ENCODE measurements at regions not wholly inside any gene's neighbourhood (a gene's known extent, or its start where the extent isn't known, plus 50 kb on each side); places are given as distances from the start of the nearest gene placed in this dataset.

DNA sequence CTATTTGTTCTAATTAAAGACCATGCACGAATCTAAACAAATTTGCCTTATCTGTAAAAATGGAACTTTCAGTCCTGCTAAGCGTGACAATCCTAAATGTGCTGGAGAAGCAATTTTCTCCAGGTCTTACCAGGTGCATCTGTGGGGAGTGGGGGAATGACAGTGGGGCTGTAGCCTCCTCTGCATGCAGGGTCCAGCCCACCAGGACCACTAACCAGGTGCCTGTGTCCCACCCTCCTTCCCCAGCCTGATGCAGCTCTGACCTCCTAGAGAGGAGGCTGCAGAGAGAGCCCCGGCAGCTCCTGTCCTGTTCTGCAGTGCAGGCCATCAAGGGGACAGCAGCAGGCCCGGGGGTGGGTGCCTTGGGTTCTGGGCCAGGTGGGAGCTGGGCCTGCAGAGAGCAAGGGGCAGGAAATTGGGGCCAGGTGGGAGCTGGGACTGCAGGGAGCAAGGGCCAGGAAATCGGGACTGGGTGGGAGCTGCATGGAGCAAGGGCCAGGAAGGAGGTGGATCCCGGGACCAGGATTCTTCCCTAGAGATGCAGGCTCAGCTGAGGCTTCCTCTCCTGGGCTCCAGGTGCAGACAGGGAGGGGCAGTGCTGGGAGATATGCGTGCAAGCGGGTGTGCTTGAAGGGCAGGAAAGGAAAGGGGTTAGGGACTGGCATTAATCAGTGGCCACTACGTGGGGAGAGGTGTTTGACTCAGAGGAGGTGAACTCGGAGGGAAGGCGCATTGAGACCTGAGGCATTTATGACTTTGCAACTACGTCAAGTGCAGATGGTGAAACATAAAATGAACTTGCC is 185.3 kb downstream of the ANKRD30B start:
- Histone ChIP-seq H3K9me2 (ENCODE audit: insufficient read depth, low read length) (no peaks in the 10 kb centered on the region), H2AFZ (ENCODE audit: low read length) (no peak overlapping the region), H3K36me3 (ENCODE audit: insufficient read depth, low read length) (no peaks in the 10 kb centered on the region), H3K9me3 (ENCODE audit: low read length) (no peaks in the 10 kb centered on the region), H4K20me1 (ENCODE audit: insufficient read depth, low read length) (no peaks in the 10 kb centered on the region), H3K4me1 (ENCODE audit: insufficient read depth, low read length, poor library complexity, severe bottlenecking) (no peaks in the 10 kb centered on the region), H3K27ac (ENCODE audit: low read depth, low read length, poor library complexity, severe bottlenecking) (no peak overlapping the region), H3K4me2 (ENCODE audit: low read length) (no peak overlapping the region), H3K4me3 (ENCODE audit: low read depth, low read length, poor library complexity, severe bottlenecking) (no peak overlapping the region), H3K79me2 (ENCODE audit: insufficient read depth, low read depth, low read length) (no peaks in the 10 kb centered on the region)
- ChIA-PET CTCF (ENCODE audit: unreplicated experiment) (no interaction called here), POLR2A (no interaction called here)
- TF ChIP-seq, protein P1, sequence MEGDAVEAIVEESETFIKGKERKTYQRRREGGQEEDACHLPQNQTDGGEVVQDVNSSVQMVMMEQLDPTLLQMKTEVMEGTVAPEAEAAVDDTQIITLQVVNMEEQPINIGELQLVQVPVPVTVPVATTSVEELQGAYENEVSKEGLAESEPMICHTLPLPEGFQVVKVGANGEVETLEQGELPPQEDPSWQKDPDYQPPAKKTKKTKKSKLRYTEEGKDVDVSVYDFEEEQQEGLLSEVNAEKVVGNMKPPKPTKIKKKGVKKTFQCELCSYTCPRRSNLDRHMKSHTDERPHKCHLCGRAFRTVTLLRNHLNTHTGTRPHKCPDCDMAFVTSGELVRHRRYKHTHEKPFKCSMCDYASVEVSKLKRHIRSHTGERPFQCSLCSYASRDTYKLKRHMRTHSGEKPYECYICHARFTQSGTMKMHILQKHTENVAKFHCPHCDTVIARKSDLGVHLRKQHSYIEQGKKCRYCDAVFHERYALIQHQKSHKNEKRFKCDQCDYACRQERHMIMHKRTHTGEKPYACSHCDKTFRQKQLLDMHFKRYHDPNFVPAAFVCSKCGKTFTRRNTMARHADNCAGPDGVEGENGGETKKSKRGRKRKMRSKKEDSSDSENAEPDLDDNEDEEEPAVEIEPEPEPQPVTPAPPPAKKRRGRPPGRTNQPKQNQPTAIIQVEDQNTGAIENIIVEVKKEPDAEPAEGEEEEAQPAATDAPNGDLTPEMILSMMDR (conservative IDR thresholded peaks at IDR 0.05; ENCODE audit: low read length) = no peak
- no peak for TF ChIP-seq EZH2phosphoT487 (IDR thresholded peaks at IDR 0.05; ENCODE audit: borderline replicate concordance, low read depth, low read length)
- intact Hi-C loops (cut with micrococcal nuclease; ENCODE audit: unreplicated experiment) = no loop called here
- no peak for DNase-seq (ENCODE audit: low spot score)
- BruUV-seq (replicated peaks) = no TSS peak

DNA sequence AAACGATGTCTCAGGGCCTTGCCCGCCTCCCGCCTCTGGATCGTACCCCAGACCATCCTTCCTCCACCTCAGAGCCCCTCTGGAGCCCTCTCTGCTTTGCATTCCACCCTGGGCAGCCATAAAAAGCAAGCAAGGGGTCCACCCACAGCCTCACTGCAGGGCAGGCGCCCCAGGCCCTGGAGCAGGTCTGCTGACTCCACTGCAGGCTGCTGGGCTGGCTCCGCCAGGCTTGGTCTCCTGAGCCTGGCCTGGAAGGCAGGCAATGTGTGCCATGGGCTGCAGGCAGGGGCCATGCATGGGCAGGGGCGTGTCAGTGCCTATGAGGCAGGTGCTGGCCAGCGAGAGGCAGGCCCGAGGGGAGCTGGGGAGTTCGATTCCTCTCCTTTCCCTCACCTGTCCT is 186.0 kb downstream of the ANKRD30B start:
- no TSS peak for BruUV-seq (replicated peaks)
- ChIA-PET POLR2A (no interaction called here), CTCF (ENCODE audit: unreplicated experiment) (no interaction called here)
- Histone ChIP-seq H3K79me2 (ENCODE audit: insufficient read depth, low read depth, low read length) (no peaks in the 10 kb centered on the region), H3K27ac (ENCODE audit: low read depth, low read length, poor library complexity, severe bottlenecking) (no peak overlapping the region), H3K4me2 (ENCODE audit: low read length) (no peak overlapping the region), H3K9me2 (ENCODE audit: insufficient read depth, low read length) (no peaks in the 10 kb centered on the region), H3K9me3 (ENCODE audit: low read length) (no peaks in the 10 kb centered on the region), H3K4me3 (ENCODE audit: low read depth, low read length, poor library complexity, severe bottlenecking) (no peak overlapping the region), H4K20me1 (ENCODE audit: insufficient read depth, low read length) (no peaks in the 10 kb centered on the region), H3K36me3 (ENCODE audit: insufficient read depth, low read length) (no peaks in the 10 kb centered on the region), H2AFZ (ENCODE audit: low read length) (no peak overlapping the region), H3K4me1 (ENCODE audit: insufficient read depth, low read length, poor library complexity, severe bottlenecking) (no peaks in the 10 kb centered on the region)
- DNase-seq (ENCODE audit: low spot score) = no peak
- TF ChIP-seq, protein P1 (conservative IDR thresholded peaks at IDR 0.05; ENCODE audit: low read length) = no peak
- TF ChIP-seq EZH2phosphoT487 (IDR thresholded peaks at IDR 0.05; ENCODE audit: borderline replicate concordance, low read depth, low read length) = no peak
- intact Hi-C loops (cut with micrococcal nuclease; ENCODE audit: unreplicated experiment) = no loop called here

DNA sequence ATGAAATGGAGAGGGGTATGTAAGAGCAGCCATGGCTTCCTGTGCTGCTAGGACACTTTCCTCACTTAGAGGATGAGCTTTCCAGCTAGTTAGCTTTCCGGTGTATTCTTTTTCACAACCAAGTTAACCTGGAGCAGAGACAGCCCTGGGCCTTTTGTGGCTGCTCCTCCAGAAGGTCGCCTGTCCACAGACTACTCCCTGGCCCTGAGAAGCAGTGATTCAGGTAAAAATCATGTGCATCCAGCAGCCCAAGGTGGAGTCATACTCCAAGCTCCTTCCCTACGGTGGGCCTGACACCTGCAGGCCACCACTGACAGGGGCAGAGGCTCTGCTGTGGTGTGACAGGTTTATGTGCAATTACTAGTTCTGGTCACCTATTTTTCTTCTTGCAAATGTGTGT is 187.2 kb downstream of the ANKRD30B start:
- TF ChIP-seq, protein P1 (conservative IDR thresholded peaks at IDR 0.05; ENCODE audit: low read length) = no peak
- TF ChIP-seq EZH2phosphoT487 (IDR thresholded peaks at IDR 0.05; ENCODE audit: borderline replicate concordance, low read depth, low read length) = no peak
- no TSS peak for BruUV-seq (replicated peaks)
- no peak overlapping the region for H3K27ac ChIP-seq (ENCODE audit: low read depth, low read length, poor library complexity, severe bottlenecking)
- intact Hi-C loops (cut with micrococcal nuclease; ENCODE audit: unreplicated experiment) = no loop called here
- ChIA-PET CTCF (ENCODE audit: unreplicated experiment) (no interaction called here), POLR2A (interaction anchor here (0.8 kb wide), 1 partner anchor 1166 kb away, joined by 3 read pairs; no protein-coding TSS in a partner anchor)
- H3K4me2 ChIP-seq (ENCODE audit: low read length) = no peak overlapping the region
- H3K9me2 ChIP-seq (ENCODE audit: insufficient read depth, low read length) = no peaks in the 10 kb centered on the region
- no peak overlapping the region for H3K4me3 ChIP-seq (ENCODE audit: low read depth, low read length, poor library complexity, severe bottlenecking)
- H4K20me1 ChIP-seq (ENCODE audit: insufficient read depth, low read length) = no peaks in the 10 kb centered on the region
- H3K4me1 ChIP-seq (ENCODE audit: insufficient read depth, low read length, poor library complexity, severe bottlenecking) = no peaks in the 10 kb centered on the region
- no peaks in the 10 kb centered on the region for H3K9me3 ChIP-seq (ENCODE audit: low read length)
- no peaks in the 10 kb centered on the region for H3K36me3 ChIP-seq (ENCODE audit: insufficient read depth, low read length)
- H3K79me2 ChIP-seq (ENCODE audit: insufficient read depth, low read depth, low read length) = no peaks in the 10 kb centered on the region
- H2AFZ ChIP-seq (ENCODE audit: low read length) = no peak overlapping the region
- DNase-seq (ENCODE audit: low spot score) = no peak

Measured in OCI-LY7 (cell line).